ENCODE measurements at regions not wholly inside any gene's neighbourhood (a gene's known extent, or its start where the extent isn't known, plus 50 kb on each side); places are given as distances from the start of the nearest gene placed in this dataset.

DNA sequence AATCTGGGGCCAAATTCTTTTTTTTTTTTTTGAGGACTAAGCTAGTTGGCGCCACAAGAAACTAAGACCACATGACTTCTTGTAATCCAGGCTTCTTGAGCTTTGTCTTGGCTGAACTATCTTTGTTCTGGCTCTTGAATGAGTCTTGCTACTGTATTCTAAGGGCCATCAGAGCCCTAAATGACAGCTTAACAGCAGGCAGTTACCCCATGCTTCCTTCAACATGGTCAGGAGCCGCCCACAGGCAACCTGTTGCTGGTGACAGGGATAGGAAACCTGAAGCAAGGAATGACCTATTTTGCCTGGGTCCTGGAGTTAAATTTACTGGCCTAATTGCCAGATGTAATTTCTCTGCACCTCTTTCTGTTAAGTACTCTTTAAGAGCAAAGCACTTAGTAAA is 188.2 kb upstream of the PLXNA2 start:
- TF ChIP-seq EZH2phosphoT487 (IDR thresholded peaks at IDR 0.05; ENCODE audit: low read length): no peak
- TF ChIP-seq, protein P1, sequence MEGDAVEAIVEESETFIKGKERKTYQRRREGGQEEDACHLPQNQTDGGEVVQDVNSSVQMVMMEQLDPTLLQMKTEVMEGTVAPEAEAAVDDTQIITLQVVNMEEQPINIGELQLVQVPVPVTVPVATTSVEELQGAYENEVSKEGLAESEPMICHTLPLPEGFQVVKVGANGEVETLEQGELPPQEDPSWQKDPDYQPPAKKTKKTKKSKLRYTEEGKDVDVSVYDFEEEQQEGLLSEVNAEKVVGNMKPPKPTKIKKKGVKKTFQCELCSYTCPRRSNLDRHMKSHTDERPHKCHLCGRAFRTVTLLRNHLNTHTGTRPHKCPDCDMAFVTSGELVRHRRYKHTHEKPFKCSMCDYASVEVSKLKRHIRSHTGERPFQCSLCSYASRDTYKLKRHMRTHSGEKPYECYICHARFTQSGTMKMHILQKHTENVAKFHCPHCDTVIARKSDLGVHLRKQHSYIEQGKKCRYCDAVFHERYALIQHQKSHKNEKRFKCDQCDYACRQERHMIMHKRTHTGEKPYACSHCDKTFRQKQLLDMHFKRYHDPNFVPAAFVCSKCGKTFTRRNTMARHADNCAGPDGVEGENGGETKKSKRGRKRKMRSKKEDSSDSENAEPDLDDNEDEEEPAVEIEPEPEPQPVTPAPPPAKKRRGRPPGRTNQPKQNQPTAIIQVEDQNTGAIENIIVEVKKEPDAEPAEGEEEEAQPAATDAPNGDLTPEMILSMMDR (IDR thresholded peaks at IDR 0.05; ENCODE audit: low read length): no peak
- TF ChIP-seq EZH2 (optimal IDR thresholded peaks at IDR 0.05; ENCODE audit: low read depth, low read length): no peak

All from MM.1S (cell line).